Activated CD8-positive, alpha-beta memory T cell treated with anti-CD3 and anti-CD28 coated beads for 1 hour (primary cell): ENCODE measurements at regions not wholly inside any gene's neighbourhood (a gene's known extent, or its start where the extent isn't known, plus 50 kb on each side); places are given as distances from the start of the nearest gene placed in this dataset.

Source experiments
- DNase-seq, 2 donors: peaks; one replicate each; pipeline ENCODE4 v3.0.0-alpha.2; 2020; ENCODE audit warnings: low read depth in 1 of 2; ENCODE audit errors: extremely low read depth in 1 of 2

- no peak for DNase-seq
Measured at GRCh38 chr16:79912592-79913310, 312.2 kb upstream of the MAF start.

DNA sequence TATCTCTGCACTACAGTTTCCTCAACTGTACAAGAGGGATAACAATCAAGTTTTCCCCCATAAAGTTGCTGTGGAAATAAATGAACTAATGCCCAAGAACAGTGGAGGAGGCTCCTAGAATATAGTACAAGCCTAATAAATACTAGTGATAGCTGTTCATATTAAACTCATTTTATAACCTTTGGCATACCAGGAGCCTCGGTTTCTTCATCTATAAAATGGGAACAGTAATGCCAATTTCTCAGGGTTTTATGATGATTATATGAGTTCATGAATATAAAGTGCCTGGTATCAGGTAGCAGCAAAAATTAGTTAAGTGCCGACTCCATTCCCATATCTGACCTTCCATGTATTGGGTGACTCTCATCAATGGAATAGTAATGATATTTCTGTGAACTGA is 311.1 kb upstream of the MAF start:
- no peak for DNase-seq

DNA sequence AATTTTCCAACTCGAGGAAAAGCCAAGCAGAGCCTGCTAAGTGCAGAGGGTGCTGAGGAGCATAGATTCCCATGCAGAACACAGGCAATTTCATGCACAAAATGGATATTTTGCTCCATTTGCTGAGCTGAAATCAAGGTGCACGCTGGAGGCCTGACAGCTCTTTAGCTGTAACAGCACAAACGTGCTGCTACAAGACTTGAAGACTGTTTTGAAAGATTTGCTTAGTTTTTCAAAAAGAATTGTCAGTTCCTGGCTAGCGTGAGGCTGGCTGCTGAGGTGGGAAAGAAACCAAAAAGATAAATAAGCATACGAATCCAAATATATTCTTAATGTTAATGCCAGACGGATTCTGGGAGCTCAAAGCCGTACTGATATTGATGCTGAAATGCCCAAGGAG is 309.0 kb upstream of the MAF start:
- no peak for DNase-seq

DNA sequence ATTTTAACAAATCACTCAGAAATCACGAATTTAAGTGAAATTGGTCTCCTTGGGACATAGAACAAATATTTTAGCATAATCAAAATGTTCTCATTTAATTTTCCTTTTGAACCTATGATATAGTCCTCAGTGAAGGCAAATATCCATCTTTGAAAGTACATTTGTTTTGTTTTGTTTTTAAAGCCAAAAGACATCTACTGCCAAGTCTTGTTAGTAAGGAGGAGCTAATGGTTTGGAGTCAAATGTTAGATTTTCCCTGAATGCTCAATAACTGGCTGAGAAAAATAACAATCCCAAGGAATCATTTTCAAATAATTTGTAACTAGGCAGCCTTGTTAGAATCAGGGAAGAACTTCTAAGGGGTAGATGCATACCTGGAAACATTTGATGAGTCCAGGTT is 302.9 kb upstream of the MAF start:
- no peak for DNase-seq

DNA sequence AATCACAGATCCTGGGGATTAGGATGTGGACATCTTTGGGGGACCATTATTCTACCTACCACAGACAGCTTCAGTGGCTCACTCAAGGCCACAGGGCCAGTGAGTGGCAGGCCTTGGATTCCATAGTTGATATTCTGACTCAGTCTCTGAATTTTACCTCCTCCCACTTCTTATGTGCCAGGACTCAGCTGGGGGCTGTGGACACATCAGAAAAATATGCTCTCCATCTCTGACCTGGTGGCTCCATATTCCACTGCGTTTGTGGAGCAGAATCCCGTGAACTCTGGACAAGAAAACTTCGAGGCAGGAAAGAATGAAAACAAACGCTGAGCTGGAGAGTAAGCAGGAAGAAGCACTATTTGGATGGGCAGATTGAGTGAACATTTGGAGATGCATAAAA is 301.8 kb upstream of the MAF start:
- no peak for DNase-seq

DNA sequence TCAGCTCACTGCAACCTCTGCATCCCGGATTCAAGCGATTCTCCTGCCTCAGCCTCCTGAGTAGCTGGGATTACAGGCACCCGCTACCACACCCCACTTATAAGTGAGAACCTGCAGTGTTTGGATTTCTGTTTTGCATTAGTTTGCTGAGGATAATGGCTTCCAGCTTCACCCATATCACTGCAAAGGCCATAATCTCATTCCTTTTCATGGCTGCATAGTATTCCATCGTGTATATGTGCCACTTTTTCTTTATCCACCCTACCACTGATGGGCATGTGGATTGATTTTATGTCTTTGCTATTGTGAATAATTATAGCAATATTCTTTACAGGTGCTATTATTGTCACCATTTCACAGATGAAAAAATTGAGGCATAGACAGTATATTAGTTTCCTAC is 301.0 kb upstream of the MAF start:
- DNase-seq, result no peak

- no peak for DNase-seq
Measured at GRCh38 chr16:79899716-79900115, 299.2 kb upstream of the MAF start.

GRCh38 chr16:79899316-79899715 is 298.8 kb upstream of the MAF start:
- DNase-seq, result no peak

GRCh38 chr16:79898703-79899102 is 298.2 kb upstream of the MAF start:
- no peak for DNase-seq

DNA sequence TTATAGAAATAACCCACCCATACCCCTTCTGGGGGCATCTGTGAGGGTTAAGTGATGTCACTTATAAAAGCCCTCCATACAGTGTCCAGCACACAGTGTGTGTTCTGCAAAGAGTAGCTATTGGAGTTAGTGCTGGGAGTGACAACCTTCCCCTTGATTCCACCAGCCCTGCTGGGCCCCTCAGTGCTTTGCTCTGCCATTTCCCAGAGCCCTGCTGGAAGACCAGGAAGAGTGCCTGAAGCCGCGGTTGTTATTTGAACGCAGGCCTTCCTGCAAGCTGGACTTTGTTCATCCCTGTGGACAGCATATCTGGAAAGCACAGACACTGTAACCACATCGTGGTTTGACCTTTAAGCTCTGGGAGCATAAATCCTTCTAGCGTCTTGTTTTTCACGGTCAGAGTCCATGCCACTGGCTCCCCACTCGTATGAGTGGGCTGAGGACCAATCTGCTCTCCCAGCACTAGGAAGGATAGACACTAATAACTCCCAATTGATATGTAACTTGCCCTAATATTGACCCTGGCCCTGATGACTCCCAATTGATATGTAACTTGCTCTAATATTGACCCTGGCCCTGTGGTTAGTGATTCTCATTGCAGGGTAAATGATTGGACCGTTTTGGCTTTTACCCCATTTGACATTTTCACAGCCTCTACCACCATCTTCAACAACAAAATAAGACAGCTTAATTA is 297.1 kb upstream of the MAF start:
- DNase-seq, result no peak

- no peak for DNase-seq
Measured at GRCh38 chr16:79897104-79897452, 296.5 kb upstream of the MAF start.

DNA sequence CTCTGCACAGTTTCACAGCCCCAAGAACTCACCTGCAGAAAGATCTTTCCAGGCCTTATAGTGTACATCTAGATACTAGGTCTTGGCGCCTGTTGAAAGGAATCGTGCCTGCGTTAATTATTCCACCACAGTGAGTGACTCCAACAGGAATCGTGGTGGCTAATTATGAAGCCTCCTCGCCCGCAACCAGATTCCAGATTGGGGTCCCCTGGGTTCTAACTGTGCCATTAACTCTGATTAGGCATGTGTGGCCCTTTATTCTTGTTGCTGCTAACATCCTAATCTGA is 295.3 kb upstream of the MAF start:
- DNase-seq, result no peak

GRCh38 chr16:79895053-79895916 is 294.7 kb upstream of the MAF start:
- DNase-seq, result no peak

DNA sequence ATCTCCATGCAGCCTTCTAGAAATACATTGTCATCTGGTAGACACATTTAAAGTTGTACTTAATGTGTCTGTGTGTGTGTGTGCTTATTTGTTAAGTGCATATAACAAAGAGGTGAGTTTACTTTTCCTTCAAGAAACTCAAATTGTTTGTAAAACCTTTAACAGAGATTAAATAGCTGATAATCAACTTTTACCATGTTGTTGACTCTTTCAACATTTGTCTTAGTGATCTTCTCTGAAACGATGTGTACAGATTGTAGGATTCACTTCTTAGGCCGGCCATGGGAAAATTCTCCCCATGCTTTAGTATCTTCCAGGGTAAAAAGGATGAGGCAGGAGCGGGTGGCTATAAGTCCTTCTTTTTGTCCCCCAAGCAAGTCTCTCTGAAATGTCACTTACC is 292.9 kb upstream of the MAF start:
- DNase-seq, result no peak

GRCh38 chr16:79892278-79892677 is 291.7 kb upstream of the MAF start:
- DNase-seq, result no peak

GRCh38 chr16:79891458-79891857 is 290.9 kb upstream of the MAF start:
- no peak for DNase-seq

DNA sequence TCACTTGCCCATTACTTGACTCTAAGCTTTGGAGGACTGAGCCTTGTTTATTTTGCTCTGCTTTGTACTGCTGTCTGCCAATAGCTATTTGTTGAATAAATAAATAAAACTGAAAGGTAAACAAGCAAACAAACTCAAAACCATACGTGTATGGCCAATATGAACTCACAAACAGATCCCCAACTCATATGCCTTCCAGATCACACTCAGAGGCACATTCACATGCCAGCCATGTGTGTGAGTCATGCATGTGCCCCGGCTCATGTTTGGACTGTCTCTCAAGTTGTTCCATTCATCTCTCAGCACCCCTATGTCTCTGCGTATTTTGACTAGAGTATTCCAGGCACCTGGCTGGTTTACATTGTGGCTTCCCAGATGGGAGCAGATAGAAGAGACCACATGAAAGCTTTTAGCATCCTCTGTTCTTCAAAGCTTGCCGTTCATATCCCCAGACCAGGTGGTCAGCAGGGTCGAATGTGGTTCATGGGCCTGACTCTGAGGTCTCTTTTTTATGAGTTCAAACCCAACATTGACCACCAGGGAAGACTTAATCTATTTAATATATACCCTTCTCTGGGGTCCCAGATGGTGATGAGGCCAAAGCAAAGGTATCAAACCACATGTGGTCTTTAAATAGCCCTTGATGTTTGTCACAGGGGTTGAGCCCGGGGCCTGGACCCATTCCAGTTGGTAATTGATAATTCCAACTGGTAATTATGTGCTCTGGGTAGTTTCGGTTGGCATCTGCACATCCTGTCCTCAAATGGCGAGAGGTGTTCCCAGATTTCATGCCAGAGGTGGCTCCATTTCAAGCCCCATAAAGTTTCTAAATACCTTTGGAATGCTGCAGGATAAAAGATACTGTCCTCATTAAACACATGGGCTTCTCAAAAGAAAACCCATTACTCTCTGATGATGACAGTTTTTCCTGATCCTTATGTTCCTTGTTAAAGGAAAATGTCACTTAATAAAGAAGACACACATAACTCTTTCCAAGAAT is 287.3 kb upstream of the MAF start:
- DNase-seq, result no peak

DNA sequence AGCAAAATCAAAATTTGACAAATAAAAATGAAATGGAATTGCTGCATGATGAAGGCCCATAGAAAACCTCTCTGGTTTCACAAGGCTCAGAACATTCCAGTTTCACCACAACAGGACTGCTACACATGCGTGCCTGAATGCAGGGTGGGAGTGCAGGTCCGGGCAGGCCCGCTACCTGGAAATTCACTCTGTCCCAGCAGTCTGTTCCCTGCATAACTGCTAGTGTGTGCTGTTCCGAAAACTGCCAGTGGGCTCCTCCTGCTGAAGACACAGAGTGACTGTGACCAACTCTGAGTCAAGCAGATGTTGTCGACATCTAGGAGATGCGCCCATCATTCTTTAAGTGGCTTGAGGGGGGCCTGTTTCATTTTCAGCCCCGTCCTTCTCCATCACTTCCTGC is 284.8 kb upstream of the MAF start:
- DNase-seq, result no peak

DNA sequence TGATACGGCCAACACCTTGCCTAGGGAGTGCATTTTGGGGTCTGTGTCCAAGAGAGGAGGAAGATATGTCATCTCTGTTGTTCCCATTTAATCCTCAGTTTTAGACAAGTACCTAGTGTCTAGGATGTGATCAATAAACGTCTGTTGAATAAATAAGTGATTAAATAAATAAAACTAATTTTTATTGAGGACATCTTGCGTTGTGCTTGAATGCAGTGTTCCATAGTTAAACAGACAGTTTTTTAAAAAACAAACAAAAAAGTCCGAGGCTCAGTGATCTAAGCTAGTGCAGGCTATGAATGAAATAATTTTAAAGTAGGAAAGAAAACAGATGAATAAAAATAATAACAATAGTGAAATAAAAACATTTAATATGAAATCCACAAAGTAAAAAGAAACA is 283.0 kb upstream of the MAF start:
- no peak for DNase-seq

DNA sequence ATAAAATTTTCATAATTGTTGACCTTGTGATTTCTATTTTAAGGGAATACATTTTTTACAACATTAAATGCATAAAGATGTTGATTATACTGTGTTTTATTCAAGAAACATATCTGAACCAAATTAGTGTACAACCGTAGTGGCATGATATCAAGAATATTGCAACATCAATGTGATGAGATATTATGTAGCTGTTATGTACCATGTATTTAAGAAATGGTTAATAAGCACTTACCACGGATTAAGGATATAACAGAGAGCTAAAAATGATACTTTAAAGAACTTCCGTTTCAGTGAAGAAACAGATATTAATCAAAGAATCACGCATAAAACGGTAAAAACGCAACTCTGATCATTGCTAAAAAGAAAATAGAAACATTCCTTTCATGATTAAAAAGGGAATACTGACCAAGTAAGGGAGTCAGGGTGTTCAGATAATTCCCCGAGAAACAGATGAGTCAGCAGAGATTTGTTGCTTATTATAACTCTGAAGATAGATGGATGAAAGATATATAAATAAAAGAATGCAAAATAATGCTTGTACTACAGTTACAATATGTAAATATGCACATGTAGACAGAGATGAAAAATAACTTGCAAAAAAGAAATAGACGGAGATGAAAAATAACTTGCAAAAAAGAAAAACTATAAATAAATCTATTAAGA is 281.9 kb upstream of the MAF start:
- DNase-seq, result no peak
